ENCODE measurements at regions not wholly inside any gene's neighbourhood (a gene's known extent, or its start where the extent isn't known, plus 50 kb on each side); places are given as distances from the start of the nearest gene placed in this dataset.

DNA sequence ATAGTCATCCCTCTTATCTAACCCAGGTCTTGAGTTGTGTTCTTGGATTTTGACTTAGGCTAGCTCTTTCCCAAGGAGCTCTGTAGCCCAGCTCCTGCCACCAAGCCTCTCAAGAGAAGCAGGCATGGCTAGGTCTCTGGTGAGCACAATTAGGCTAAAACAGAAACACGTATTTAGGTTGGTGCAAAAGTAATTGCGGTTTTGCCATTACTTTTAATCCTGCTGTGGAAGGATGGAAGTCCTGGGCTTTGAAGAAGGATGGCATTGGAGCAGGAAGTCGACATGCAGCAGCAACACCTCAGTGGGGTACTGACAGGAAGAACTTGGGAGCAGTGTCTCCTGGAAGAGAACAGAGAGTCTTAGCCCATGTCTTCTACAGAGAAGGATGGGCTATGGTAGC, 80.0 kb upstream of the CCDC190 start:
- Mint-ChIP-seq H3K4me1 (ENCODE audit: low read depth) (peaks cover 19% of the 10 kb centered on the region), H3K36me3 (ENCODE audit: low read depth) (no peaks in the 10 kb centered on the region), H3K4me3 (no peak overlapping the region), H3K9me3 (no peaks in the 10 kb centered on the region), H3K27ac (no peak overlapping the region), H3K27me3 (ENCODE audit: insufficient read depth) (no peaks in the 10 kb centered on the region; the same call in 1 of the 2 replicates)
- TF ChIP-seq, protein P1, sequence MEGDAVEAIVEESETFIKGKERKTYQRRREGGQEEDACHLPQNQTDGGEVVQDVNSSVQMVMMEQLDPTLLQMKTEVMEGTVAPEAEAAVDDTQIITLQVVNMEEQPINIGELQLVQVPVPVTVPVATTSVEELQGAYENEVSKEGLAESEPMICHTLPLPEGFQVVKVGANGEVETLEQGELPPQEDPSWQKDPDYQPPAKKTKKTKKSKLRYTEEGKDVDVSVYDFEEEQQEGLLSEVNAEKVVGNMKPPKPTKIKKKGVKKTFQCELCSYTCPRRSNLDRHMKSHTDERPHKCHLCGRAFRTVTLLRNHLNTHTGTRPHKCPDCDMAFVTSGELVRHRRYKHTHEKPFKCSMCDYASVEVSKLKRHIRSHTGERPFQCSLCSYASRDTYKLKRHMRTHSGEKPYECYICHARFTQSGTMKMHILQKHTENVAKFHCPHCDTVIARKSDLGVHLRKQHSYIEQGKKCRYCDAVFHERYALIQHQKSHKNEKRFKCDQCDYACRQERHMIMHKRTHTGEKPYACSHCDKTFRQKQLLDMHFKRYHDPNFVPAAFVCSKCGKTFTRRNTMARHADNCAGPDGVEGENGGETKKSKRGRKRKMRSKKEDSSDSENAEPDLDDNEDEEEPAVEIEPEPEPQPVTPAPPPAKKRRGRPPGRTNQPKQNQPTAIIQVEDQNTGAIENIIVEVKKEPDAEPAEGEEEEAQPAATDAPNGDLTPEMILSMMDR (IDR thresholded peaks at IDR 0.05) = no peak
- no peak for DNase-seq

DNA sequence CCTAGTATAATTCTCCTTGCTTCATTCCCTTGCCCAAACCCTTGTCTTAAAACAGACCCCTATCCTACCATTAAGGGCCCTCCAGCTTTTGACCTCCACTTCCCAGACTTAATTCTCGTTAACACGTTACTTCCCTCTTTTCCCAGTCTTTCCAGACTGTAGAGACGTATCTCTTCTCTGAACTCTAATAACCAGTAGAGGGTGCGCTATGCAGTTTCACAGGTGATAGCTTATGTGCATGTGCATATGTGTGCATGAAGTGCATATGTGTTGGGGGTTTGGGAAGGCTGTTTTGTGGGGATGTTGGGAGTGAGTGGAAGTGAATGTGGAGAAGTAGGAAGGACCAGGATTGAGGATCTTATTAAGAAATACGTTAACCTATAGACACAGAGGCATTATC, 78.1 kb upstream of the CCDC190 start:
- Mint-ChIP-seq H3K9me3 (no peaks in the 10 kb centered on the region), H3K27ac (no peak overlapping the region), H3K27me3 (ENCODE audit: insufficient read depth) (no peaks in the 10 kb centered on the region; the same call in 1 of the 2 replicates), H3K4me1 (ENCODE audit: low read depth) (peaks cover 11% of the 10 kb centered on the region), H3K36me3 (ENCODE audit: low read depth) (no peaks in the 10 kb centered on the region), H3K4me3 (no peak overlapping the region)
- TF ChIP-seq, protein P1 (IDR thresholded peaks at IDR 0.05) = no peak
- no peak for DNase-seq

DNA sequence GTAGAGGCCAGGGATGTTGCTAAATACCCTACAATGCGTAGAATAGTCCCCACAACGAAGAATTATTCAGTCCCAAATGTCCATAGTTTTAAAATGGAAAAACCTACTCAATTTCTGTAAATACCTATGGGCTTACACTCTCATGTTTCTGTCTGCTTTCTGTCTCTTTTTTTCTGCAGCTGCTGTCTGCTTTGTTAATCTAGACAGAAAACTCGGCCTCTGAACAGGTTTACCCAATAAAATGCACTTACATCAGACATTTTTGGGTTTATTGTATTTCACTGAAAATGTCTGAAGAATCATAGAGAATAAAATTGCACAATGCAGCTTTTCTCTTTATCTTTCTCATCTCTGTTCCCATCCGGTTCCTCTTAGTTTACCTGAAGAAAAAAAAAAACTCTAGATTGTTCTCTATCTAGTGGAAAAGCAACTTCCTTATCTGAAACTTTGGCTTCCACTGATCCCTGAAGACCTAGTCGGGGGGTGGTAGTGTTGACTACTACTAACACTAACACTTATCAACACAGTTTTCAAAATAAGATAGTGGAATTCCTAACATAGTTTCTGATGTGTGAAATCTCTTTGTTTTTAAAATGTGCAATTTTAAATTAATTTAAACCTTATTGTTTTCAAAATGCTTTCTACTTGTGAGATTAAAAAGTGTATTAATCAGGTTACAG, 76.9 kb upstream of the CCDC190 start:
- no peak for DNase-seq
- Mint-ChIP-seq H3K4me3 (no peak overlapping the region), H3K36me3 (ENCODE audit: low read depth) (no peaks in the 10 kb centered on the region)

DNA sequence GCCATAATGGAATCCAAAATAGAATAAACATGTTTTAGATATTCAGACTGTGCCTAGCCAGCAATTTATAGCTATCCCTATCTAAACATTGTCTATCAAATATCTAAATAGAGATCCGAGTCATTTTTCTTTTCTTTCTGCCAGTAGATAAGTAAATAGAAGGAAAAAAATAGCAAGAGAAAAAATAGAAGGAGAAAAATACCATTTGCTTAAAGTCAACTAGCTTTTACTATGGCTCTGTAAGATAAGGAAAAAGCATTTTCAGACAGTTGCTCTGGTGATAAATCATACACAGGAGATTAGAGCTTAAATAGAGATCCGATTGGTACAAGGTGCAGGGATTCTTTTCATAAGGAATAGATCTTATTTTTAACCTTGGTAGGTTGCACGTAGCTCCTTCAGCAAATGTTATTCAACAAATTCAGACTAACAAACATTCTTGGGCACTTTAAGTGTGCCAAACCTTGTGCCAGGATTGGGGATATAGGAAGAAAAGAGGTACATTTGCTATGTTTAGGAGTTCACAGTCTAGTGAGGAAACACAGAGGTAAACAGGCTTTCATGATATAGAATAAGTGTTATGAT, 70.1 kb upstream of the CCDC190 start:
- H3K27me3 Mint-ChIP-seq (ENCODE audit: insufficient read depth) = peaks cover 2% of the 10 kb centered on the region; the same call in 1 of the 2 replicates
- DNase-seq = no peak
- no peak overlapping the region for H3K4me3 Mint-ChIP-seq
- H3K9me3 Mint-ChIP-seq = no peaks in the 10 kb centered on the region
- H3K36me3 Mint-ChIP-seq (ENCODE audit: low read depth) = no peaks in the 10 kb centered on the region
- TF ChIP-seq, protein P1 (IDR thresholded peaks at IDR 0.05) = no peak
- no peaks in the 10 kb centered on the region for H3K4me1 Mint-ChIP-seq (ENCODE audit: low read depth)
- H3K27ac Mint-ChIP-seq = no peak overlapping the region

More for the DNA sequence above, 76.9 kb upstream of the CCDC190 start:
- Mint-ChIP-seq H3K27me3 (ENCODE audit: insufficient read depth) (no peaks in the 10 kb centered on the region; the same call in 1 of the 2 replicates), H3K4me1 (ENCODE audit: low read depth) (peaks cover 2% of the 10 kb centered on the region), H3K9me3 (no peaks in the 10 kb centered on the region), H3K27ac (no peak overlapping the region)
- TF ChIP-seq, protein P1 (IDR thresholded peaks at IDR 0.05) = no peak

DNA sequence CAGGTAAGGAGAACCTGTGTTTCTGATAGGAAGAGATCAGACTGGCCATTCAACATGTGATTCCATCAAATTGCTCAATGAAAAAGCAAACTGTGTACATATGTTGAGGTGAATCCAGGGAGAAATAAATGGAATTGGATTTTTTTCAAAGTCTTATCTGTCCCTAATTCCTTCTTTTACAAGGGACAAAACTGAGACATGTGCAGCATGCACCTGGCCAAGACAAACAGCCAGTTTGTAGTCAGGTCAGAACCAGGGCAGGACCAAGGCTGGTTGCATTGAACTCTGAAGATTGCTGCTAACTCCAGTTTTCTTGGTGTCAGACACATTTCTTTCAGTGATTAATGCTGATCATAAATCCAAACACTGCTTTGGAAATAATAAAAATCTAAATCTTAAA, 69.6 kb upstream of the CCDC190 start:
- H3K27ac Mint-ChIP-seq = no peak overlapping the region
- TF ChIP-seq, protein P1 (IDR thresholded peaks at IDR 0.05) = no peak
- H3K36me3 Mint-ChIP-seq (ENCODE audit: low read depth) = no peaks in the 10 kb centered on the region
- H3K9me3 Mint-ChIP-seq = no peaks in the 10 kb centered on the region
- DNase-seq = no peak
- H3K4me1 Mint-ChIP-seq (ENCODE audit: low read depth) = no peaks in the 10 kb centered on the region
- no peak overlapping the region for H3K4me3 Mint-ChIP-seq
- H3K27me3 Mint-ChIP-seq (ENCODE audit: insufficient read depth) = peaks cover 2% of the 10 kb centered on the region; the same call in 1 of the 2 replicates
